ENCODE measurements at regions not wholly inside any gene's neighbourhood (a gene's known extent, or its start where the extent isn't known, plus 50 kb on each side); places are given as distances from the start of the nearest gene placed in this dataset.

- TF ChIP-seq CTCF (IDR thresholded peaks at IDR 0.05), result no peak
- TF ChIP-seq CEBPB (IDR thresholded peaks at IDR 0.05), result no peak
- TF ChIP-seq RFX5 (IDR thresholded peaks at IDR 0.05), result no peak
- TF ChIP-seq KDM1A (IDR thresholded peaks at IDR 0.05; ENCODE audit: low read depth), result no peak
- no peak for TF ChIP-seq ZC3H11A (IDR thresholded peaks at IDR 0.05)
- no peak for TF ChIP-seq CBX8 (IDR thresholded peaks at IDR 0.05)
- no peak for TF ChIP-seq USF2 (IDR thresholded peaks at IDR 0.05)
- no peak for TF ChIP-seq FOSL2 (IDR thresholded peaks at IDR 0.05)
- TF ChIP-seq FOSL2 (CRISPR knock-in tag; IDR thresholded peaks at IDR 0.05), result no peak
- TF ChIP-seq EP300 (IDR thresholded peaks at IDR 0.05), result no peak
These were observed 333.7 kb downstream of the FAT3 start for GRCh38 chr11:92558323-92558722.
